ENCODE measurements at regions not wholly inside any gene's neighbourhood (a gene's known extent, or its start where the extent isn't known, plus 50 kb on each side); places are given as distances from the start of the nearest gene placed in this dataset.
"Not testable (repeated sequence)": the region's sequence is repeated elsewhere in the genome, so short reads cannot be mapped to it uniquely, and the experiment has no call there.

DNA sequence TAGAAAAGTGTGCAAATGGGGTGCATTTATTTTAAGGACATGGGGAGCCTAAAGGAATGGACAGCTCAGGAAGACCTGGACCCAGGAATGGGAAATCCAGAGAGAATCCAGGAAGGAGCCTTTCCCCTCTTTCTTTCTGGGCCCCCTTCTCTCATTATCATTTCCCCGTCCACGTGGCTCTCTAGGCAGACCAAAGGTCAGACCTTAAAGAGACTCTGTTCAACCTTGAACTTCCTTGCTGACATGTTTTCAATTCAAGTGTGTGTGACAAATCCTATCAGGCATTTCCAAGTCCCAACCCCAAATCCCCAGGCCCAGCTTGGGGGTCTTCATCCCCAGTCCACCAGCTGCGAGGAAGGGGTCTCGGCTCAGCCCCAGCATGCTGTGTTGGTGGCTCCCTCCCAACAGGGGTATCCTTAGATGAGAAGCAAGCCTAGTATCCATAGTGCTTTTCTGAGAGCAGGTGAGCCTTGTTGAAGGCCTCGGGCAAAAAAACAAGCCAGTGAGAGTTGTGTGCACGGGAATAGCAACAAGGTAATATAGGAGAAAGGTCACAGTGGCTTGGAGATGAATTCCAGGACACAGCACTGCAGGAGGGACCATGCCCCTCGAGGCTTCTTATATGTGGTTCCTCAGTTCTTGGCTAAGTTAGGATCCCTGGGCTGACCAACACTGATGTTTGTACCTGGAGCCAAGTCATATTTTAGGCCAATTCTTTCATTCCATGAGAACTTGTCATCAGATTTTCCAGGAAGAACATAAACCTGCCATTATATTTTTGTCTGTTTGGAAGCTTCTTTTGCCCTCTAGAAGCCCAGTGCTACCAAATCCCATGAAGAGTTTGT lies 130.0 kb downstream of the ASB7 start:
- Histone ChIP-seq H4K20me1 (ENCODE audit: insufficient read depth, low read length) (no peaks in the 10 kb centered on the region), H3K27ac (ENCODE audit: low read length) (no peak overlapping the region), H3K9ac (ENCODE audit: low read depth, low read length) (no peak overlapping the region), H3K27me3 (ENCODE audit: insufficient read depth, low read length, poor library complexity) (peaks cover 4% of the 10 kb centered on the region), H3K9me3 (ENCODE audit: insufficient read depth, low read length, severe bottlenecking) (no peaks in the 10 kb centered on the region), H3K4me2 (ENCODE audit: insufficient read depth, low read length) (no peak overlapping the region), H3K4me3 (ENCODE audit: low read depth in 1 of 2, low read length in 2 of 2) (no peak overlapping the region), H3K79me2 (ENCODE audit: insufficient read depth, low read length) (no peaks in the 10 kb centered on the region), H3K36me3 (ENCODE audit: insufficient read depth, low read length) (no peaks in the 10 kb centered on the region), H3K4me1 (ENCODE audit: insufficient read depth, low read length) (no peaks in the 10 kb centered on the region), H2AFZ (ENCODE audit: low read depth, low read length) (no peak overlapping the region)
- TF ChIP-seq, protein P1, sequence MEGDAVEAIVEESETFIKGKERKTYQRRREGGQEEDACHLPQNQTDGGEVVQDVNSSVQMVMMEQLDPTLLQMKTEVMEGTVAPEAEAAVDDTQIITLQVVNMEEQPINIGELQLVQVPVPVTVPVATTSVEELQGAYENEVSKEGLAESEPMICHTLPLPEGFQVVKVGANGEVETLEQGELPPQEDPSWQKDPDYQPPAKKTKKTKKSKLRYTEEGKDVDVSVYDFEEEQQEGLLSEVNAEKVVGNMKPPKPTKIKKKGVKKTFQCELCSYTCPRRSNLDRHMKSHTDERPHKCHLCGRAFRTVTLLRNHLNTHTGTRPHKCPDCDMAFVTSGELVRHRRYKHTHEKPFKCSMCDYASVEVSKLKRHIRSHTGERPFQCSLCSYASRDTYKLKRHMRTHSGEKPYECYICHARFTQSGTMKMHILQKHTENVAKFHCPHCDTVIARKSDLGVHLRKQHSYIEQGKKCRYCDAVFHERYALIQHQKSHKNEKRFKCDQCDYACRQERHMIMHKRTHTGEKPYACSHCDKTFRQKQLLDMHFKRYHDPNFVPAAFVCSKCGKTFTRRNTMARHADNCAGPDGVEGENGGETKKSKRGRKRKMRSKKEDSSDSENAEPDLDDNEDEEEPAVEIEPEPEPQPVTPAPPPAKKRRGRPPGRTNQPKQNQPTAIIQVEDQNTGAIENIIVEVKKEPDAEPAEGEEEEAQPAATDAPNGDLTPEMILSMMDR (IDR thresholded peaks at IDR 0.05; ENCODE audit: borderline replicate concordance, extremely low read depth, low read length, poor library complexity, severe bottlenecking) = no peak
- TF ChIP-seq EZH2 (IDR thresholded peaks at IDR 0.05; ENCODE audit: borderline replicate concordance, low read depth, low read length, severe bottlenecking) = no peak
- no peak for DNase-seq
- ATAC-seq (ENCODE audit: insufficient read depth, low read depth) = no peak

DNA sequence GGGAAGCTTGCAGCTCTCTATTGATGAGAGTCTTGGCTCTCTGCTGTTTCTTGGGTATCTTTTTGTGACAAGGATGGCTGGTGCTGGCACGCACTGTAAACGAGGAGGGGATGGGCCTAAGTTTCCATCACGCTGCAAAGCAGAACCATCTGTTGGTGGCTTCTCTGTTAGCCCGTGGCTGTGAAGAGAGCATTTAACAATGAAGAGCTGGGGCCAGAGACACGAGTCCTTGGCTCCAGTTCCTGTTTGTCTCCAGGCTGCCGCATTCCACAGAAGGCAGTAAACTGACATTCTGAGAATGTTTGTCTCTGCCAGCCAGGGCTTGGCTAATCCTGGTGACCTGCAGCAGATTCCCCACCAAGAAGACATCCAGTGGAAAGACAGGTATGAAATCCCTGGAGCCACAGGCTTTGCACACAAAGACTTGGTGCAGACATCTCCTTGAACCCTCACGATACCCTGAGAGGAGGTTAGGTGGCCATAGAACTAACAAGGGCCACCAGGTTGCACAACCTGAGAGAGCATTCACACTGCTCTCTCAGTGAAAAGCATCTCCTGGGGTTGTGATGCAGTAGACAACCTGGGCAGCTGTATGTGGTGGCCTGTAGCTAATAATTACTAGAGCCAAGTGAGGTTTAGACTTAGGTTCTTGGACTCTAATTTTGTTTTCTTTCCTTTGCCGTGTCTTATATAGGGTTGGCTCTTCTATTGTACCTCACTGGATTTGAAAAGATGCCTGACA lies 130.9 kb downstream of the ASB7 start:
- H3K79me2 ChIP-seq (ENCODE audit: insufficient read depth, low read length) = no peaks in the 10 kb centered on the region
- H3K27me3 ChIP-seq (ENCODE audit: insufficient read depth, low read length, poor library complexity) = no peaks in the 10 kb centered on the region
- TF ChIP-seq EZH2 (IDR thresholded peaks at IDR 0.05; ENCODE audit: borderline replicate concordance, low read depth, low read length, severe bottlenecking) = no peak
- TF ChIP-seq, protein P1 (IDR thresholded peaks at IDR 0.05; ENCODE audit: borderline replicate concordance, extremely low read depth, low read length, poor library complexity, severe bottlenecking) = no peak
- no peaks in the 10 kb centered on the region for H4K20me1 ChIP-seq (ENCODE audit: insufficient read depth, low read length)
- no peak overlapping the region for H3K27ac ChIP-seq (ENCODE audit: low read length)
- ATAC-seq (ENCODE audit: insufficient read depth, low read depth) (no peak), DNase-seq (no peak)
- H3K36me3 ChIP-seq (ENCODE audit: insufficient read depth, low read length) = no peaks in the 10 kb centered on the region
- no peaks in the 10 kb centered on the region for H3K4me1 ChIP-seq (ENCODE audit: insufficient read depth, low read length)
- no peak overlapping the region for H3K9ac ChIP-seq (ENCODE audit: low read depth, low read length)
- H2AFZ ChIP-seq (ENCODE audit: low read depth, low read length) = no peak overlapping the region
- no peak overlapping the region for H3K4me3 ChIP-seq (ENCODE audit: low read depth in 1 of 2, low read length in 2 of 2)
- H3K9me3 ChIP-seq (ENCODE audit: insufficient read depth, low read length, severe bottlenecking) = no peaks in the 10 kb centered on the region
- no peak overlapping the region for H3K4me2 ChIP-seq (ENCODE audit: insufficient read depth, low read length)

GRCh38 chr15:100733843-100734185 lies 131.4 kb downstream of the ASB7 start:
- not testable (repeated sequence) for H3K9me3 ChIP-seq (ENCODE audit: insufficient read depth, low read length, severe bottlenecking); H3K79me2 ChIP-seq (ENCODE audit: insufficient read depth, low read length); H2AFZ ChIP-seq (ENCODE audit: low read depth, low read length); H3K27ac ChIP-seq (ENCODE audit: low read length); DNase-seq; H3K4me1 ChIP-seq (ENCODE audit: insufficient read depth, low read length); H3K36me3 ChIP-seq (ENCODE audit: insufficient read depth, low read length); H3K4me3 ChIP-seq (ENCODE audit: low read depth in 1 of 2, low read length in 2 of 2); ATAC-seq (ENCODE audit: insufficient read depth, low read depth); H3K9ac ChIP-seq (ENCODE audit: low read depth, low read length); H3K27me3 ChIP-seq (ENCODE audit: insufficient read depth, low read length, poor library complexity); H4K20me1 ChIP-seq (ENCODE audit: insufficient read depth, low read length); H3K4me2 ChIP-seq (ENCODE audit: insufficient read depth, low read length)

GRCh38 chr15:100734586-100734985 lies 132.2 kb downstream of the ASB7 start:
- TF ChIP-seq, protein P1 (IDR thresholded peaks at IDR 0.05; ENCODE audit: borderline replicate concordance, extremely low read depth, low read length, poor library complexity, severe bottlenecking) = no peak
- TF ChIP-seq EZH2 (IDR thresholded peaks at IDR 0.05; ENCODE audit: borderline replicate concordance, low read depth, low read length, severe bottlenecking) = no peak
- H3K36me3 ChIP-seq (ENCODE audit: insufficient read depth, low read length) = no peaks in the 10 kb centered on the region
- no peaks in the 10 kb centered on the region for H3K9me3 ChIP-seq (ENCODE audit: insufficient read depth, low read length, severe bottlenecking)
- H3K9ac ChIP-seq (ENCODE audit: low read depth, low read length) = no peak overlapping the region
- H3K4me2 ChIP-seq (ENCODE audit: insufficient read depth, low read length) = no peak overlapping the region
- no peaks in the 10 kb centered on the region for H3K27me3 ChIP-seq (ENCODE audit: insufficient read depth, low read length, poor library complexity)
- no peaks in the 10 kb centered on the region for H3K4me1 ChIP-seq (ENCODE audit: insufficient read depth, low read length)
- H2AFZ ChIP-seq (ENCODE audit: low read depth, low read length) = no peak overlapping the region
- no peak for ATAC-seq (ENCODE audit: insufficient read depth, low read depth)
- H3K4me3 ChIP-seq (ENCODE audit: low read depth in 1 of 2, low read length in 2 of 2) = no peak overlapping the region
- H3K27ac ChIP-seq (ENCODE audit: low read length) = no peak overlapping the region
- H3K79me2 ChIP-seq (ENCODE audit: insufficient read depth, low read length) = no peaks in the 10 kb centered on the region
- H4K20me1 ChIP-seq (ENCODE audit: insufficient read depth, low read length) = no peaks in the 10 kb centered on the region
- no peak for DNase-seq
